Loucy (cell line): ENCODE measurements at regions not wholly inside any gene's neighbourhood (a gene's known extent, or its start where the extent isn't known, plus 50 kb on each side); places are given as distances from the start of the nearest gene placed in this dataset.

ENCODE experiments used
- H2AFZ ChIP-seq: fragments of 200-600 bp; sonication (generic); 2 replicates; pipeline ENCODE4 v1.6.0; 2016; ENCODE audit warnings: antibody characterized with exemption, mild to moderate bottlenecking, low read length, moderate library complexity
- H3F3A ChIP-seq: fragments of 200-600 bp; 2 replicates; pipeline ENCODE4 v1.6.0; 2016; ENCODE audit warnings: antibody characterized with exemption, low read depth, mild to moderate bottlenecking
- H3K27me3 ChIP-seq: fragments of 200-600 bp; sonication (generic); 2 replicates; pipeline ENCODE4 v1.6.1; 2014; ENCODE audit warnings: low read length, mild to moderate bottlenecking; ENCODE audit not compliant: insufficient read depth, poor library complexity, severe bottlenecking
- H3K36me3 ChIP-seq: fragments of 200-600 bp; sonication (generic); 2 replicates; pipeline ENCODE4 v1.6.1; 2016; ENCODE audit warnings: low read length; ENCODE audit not compliant: insufficient read depth
- H3K4me1 ChIP-seq: fragments of 200-600 bp; sonication (generic); 2 replicates; pipeline ENCODE4 v1.5.1; 2014; ENCODE audit warnings: low read length, mild to moderate bottlenecking; ENCODE audit not compliant: insufficient read depth, poor library complexity, severe bottlenecking
- H3K4me2 ChIP-seq: fragments of 200-600 bp; sonication (generic); 2 replicates; pipeline ENCODE4 v1.6.0; 2014; ENCODE audit warnings: antibody characterized with exemption, low read length, low read depth, mild to moderate bottlenecking; ENCODE audit not compliant: poor library complexity, severe bottlenecking
- H3K4me3 ChIP-seq: fragments of 200-600 bp; sonication (generic); 2 replicates; pipeline ENCODE4 v1.5.1; 2014; ENCODE audit warnings: low read length, mild to moderate bottlenecking, mixed read lengths; ENCODE audit not compliant: poor library complexity, severe bottlenecking
- H3K79me2 ChIP-seq: fragments of 200-600 bp; sonication (generic); 2 replicates; pipeline ENCODE4 v1.6.1; 2014; ENCODE audit warnings: low read length; ENCODE audit not compliant: insufficient read depth
- H3K9ac ChIP-seq: fragments of 200-600 bp; sonication (generic); 2 replicates; pipeline ENCODE4 v1.6.0; 2014; ENCODE audit warnings: mild to moderate bottlenecking, low read depth, low read length, moderate library complexity; ENCODE audit not compliant: poor library complexity, severe bottlenecking
- H3K9me2 ChIP-seq: fragments of 200-600 bp; sonication (generic); replicated peaks from 2 replicates; pipeline ENCODE4 v1.6.1; 2016; ENCODE audit warnings: low read depth, low read length, mixed read lengths
- H3K9me3 ChIP-seq: fragments of 200-600 bp; sonication (generic); 2 replicates; pipeline ENCODE4 v1.6.1; 2014; ENCODE audit warnings: mild to moderate bottlenecking, antibody characterized with exemption, low read length, low read depth; ENCODE audit not compliant: insufficient read depth
- H4K20me1 ChIP-seq: fragments of 200-600 bp; sonication (generic); 2 replicates; pipeline ENCODE4 v1.6.0; 2014; ENCODE audit warnings: antibody characterized with exemption, low read length, mild to moderate bottlenecking; ENCODE audit not compliant: insufficient read depth, poor library complexity, severe bottlenecking
- CTCF ChIP-seq: fragments of 200-600 bp; sonication (generic); conservative IDR thresholded peaks from 2 replicates; pipeline ENCODE4 v1.5.1; 2014; ENCODE audit warnings: mild to moderate bottlenecking, antibody characterized with exemption, low read length
- EZH2phosphoT487 ChIP-seq: fragments of 200-600 bp; IDR thresholded peaks from 2 replicates; pipeline ENCODE4 v1.6.1; 2018; ENCODE audit warnings: antibody characterized with exemption, mild to moderate bottlenecking, moderate library complexity, borderline replicate concordance

GRCh38 chr12:87612996-87613395 lies 416.2 kb downstream of the C12orf50 start:
- H3K9ac ChIP-seq: no peak overlapping the region
- no peaks in the 10 kb centered on the region for H3F3A ChIP-seq
- H2AFZ ChIP-seq: no peak overlapping the region
- no peaks in the 10 kb centered on the region for H3K4me1 ChIP-seq
- TF ChIP-seq EZH2phosphoT487 (no peak), CTCF (no peak)
- H3K36me3 ChIP-seq: no peaks in the 10 kb centered on the region
- no peaks in the 10 kb centered on the region for H3K9me2 ChIP-seq
- H3K4me3 ChIP-seq: no peak overlapping the region
- no peaks in the 10 kb centered on the region for H3K9me3 ChIP-seq
- H3K79me2 ChIP-seq: no peaks in the 10 kb centered on the region
- H4K20me1 ChIP-seq: no peaks in the 10 kb centered on the region
- no peak overlapping the region for H3K4me2 ChIP-seq
- no peaks in the 10 kb centered on the region for H3K27me3 ChIP-seq

- Histone ChIP-seq H3K4me3 (no peak overlapping the region), H3K9me3 (no peaks in the 10 kb centered on the region), H3K9me2 (no peaks in the 10 kb centered on the region), H3K27me3 (no peaks in the 10 kb centered on the region), H4K20me1 (no peaks in the 10 kb centered on the region), H3K36me3 (no peaks in the 10 kb centered on the region), H3F3A (no peaks in the 10 kb centered on the region), H3K79me2 (no peaks in the 10 kb centered on the region), H3K4me2 (no peak overlapping the region), H2AFZ (no peak overlapping the region), H3K4me1 (no peaks in the 10 kb centered on the region), H3K9ac (no peak overlapping the region)
- no peak for TF ChIP-seq CTCF
- TF ChIP-seq EZH2phosphoT487: no peak
These were observed 420.9 kb downstream of the C12orf50 start for GRCh38 chr12:87608321-87608720.

GRCh38 chr12:87603727-87604126 lies 425.5 kb downstream of the C12orf50 start:
- Histone ChIP-seq H3K4me2 (no peak overlapping the region), H3K9ac (no peak overlapping the region), H4K20me1 (no peaks in the 10 kb centered on the region), H3K79me2 (no peaks in the 10 kb centered on the region), H3F3A (no peaks in the 10 kb centered on the region), H3K4me3 (no peak overlapping the region), H3K27me3 (no peaks in the 10 kb centered on the region), H3K36me3 (no peaks in the 10 kb centered on the region), H3K9me2 (no peaks in the 10 kb centered on the region), H3K4me1 (no peaks in the 10 kb centered on the region), H2AFZ (no peak overlapping the region), H3K9me3 (no peaks in the 10 kb centered on the region)
- TF ChIP-seq CTCF: no peak
- TF ChIP-seq EZH2phosphoT487: no peak
